Erythroblast (primary cell): ENCODE measurements at regions not wholly inside any gene's neighbourhood (a gene's known extent, or its start where the extent isn't known, plus 50 kb on each side); places are given as distances from the start of the nearest gene placed in this dataset.

Experiments used
- GATA1 ChIP-seq: IDR thresholded peaks from 2 replicates; pipeline ENCODE4 v1.6.1; 2011; ENCODE audit warnings: low read depth, mild to moderate bottlenecking, control low read depth, low read length, moderate library complexity
- POLR2A ChIP-seq: IDR thresholded peaks from 2 replicates; pipeline ENCODE4 v1.6.1; 2011; ENCODE audit warnings: mild to moderate bottlenecking, low read length

DNA sequence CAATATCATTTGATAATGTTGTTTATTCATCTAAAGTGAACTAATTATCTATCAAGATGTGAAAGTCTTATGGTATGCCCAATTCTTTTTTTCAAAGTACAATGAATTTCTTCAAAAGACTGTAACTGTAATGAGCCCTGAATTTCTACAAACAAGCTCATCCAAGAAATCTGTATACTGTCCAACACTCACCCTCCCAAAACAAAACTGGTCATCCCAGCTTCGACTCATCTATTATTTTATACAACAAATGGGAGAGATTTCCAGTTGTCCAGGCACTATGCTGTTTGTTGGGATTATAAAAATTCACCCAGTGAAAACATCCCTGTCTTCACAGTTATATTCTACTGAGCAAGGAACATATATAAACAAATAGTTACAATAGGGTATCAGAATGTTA, 806.9 kb downstream of the TNS3 start:
- TF ChIP-seq POLR2A: no peak
- no peak for TF ChIP-seq GATA1
